GM18868 (cell line): ENCODE measurements at regions not wholly inside any gene's neighbourhood (a gene's known extent, or its start where the extent isn't known, plus 50 kb on each side); places are given as distances from the start of the nearest gene placed in this dataset.
"Not testable (repeated sequence)": the region's sequence is repeated elsewhere in the genome, so short reads cannot be mapped to it uniquely, and the experiment has no call there.

Experiments used
- ATAC-seq: cut with Tn5 transposase; IDR thresholded peaks from one replicate; pipeline ENCODE4 v1.9.1; 2021; ENCODE audit warnings: mild to moderate bottlenecking, moderate library complexity; ENCODE audit not compliant: unreplicated experiment

DNA sequence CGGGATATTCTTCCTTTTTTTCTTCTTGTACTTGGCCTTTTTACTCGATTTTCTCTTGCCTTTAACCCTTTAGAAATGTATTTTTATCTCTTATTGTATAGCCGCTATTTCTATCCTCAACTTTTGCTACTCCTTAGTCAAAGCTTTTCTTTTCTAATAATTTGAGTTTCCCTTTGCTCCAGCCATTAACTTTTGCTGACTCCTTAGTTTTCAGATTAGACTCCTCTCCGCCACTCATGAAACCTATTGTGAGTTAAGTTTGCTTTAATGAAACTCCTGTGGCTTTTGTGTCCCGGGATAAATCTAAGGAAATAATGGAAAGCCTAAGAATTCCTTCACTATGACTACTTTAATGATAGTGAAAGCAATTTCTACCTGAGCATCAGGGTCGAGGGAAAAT is 590.3 kb upstream of the CITED2 start:
- ATAC-seq: no peak

DNA sequence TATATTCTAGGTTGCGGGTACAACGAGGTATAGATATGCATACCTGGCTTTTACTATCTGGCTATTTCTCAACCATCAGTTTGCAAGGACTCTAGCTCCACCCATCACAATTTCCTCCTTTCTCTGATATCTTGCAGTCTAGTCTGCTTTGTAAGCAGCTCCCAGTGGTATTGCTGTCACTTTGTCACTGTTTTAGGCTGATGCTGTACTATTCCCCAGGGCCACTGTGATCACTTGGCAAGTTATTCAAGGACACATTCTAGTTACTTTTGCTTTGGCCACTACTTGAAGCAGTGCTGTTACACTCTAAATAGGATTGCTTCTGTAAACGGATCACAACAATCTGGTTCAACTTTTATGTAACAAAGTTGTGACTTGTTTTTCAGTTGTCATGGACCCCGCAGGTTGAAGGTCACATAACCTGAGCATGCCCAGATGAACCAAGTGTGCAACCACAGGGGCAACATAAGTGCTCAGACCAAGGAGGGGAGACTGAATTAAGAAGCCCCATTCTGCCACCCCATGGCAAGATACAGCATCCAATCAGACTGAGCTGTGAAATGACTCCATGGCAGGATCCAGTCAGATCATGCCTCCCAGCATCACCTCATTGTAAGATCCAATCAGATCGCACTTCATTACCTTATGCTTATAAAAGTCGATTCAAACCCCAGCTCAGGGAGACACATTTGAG is 588.4 kb upstream of the CITED2 start:
- ATAC-seq: no peak

DNA sequence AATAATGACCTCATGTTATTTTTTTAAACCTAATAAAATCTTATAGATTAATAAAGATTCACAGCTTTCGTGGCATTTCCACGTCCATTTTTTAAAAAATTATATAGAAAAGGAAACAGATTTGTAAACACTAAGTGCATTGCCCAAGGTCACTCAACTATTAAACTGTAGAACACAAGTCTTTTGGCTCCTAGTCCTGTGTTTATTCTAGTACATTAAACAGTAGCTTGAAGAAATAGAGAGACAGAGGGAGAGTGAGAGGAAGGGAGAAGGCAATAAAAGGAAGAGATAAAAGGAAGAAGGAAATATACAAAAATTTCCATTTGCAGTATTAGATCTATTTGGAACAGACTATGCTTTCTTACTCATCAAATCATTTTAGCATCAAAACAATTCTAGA is 586.7 kb upstream of the CITED2 start:
- no peak for ATAC-seq

DNA sequence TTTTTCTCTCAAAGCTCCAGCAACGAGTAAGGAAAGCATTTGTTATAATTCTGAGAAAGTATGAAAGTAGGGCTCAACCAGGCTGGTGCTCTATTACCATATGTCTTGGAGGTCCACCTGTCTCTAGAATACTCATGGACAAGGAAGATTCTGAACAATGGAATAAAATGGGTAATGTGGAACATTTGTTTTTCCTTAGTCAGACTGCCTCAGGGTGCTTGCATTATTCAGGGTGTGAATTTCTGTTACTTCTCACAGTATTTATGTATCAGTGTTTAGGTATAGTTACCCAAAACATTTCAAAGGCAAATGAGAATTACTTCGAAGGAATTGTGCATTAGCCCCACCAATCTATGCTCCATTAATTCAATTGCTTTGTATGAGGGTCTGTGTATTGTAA is 586.2 kb upstream of the CITED2 start:
- ATAC-seq: no peak

DNA sequence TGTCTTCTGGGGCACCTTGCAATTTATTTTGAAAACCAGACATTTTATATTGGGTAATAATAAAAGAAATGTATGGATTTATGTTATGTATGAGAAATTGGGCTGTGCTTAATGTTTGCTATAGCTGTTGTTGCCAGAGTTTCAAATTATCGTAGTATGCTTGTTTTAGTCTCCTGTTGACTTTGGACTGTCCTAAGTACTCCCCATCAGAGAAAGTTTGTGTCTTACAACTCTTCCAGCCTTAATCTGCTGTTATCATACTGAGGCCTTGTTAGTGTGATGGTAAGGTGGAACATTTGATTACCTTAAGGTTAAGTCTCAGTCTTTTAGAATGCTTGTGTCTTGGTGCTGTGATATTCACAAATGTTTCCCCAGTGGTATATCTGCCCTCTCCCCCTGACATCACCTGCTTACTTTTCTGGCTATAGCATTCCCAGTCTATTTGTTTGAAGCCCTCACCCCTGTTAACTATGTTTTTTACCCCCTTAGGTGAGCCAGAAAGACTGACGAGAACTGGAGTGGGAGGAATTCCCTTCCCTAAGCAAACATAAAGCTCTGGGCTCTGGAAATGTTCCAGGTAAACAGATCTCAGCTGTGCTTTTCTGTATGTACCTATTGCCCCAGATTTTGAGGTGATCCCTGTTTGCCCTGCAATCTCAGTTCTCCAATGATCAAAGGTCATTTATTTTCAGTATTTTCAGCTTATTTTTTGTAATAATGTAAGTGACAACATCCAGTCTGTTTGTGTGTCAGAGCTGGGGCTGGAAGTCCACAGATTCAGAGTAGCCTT is 581.1 kb upstream of the CITED2 start:
- no peak for ATAC-seq

DNA sequence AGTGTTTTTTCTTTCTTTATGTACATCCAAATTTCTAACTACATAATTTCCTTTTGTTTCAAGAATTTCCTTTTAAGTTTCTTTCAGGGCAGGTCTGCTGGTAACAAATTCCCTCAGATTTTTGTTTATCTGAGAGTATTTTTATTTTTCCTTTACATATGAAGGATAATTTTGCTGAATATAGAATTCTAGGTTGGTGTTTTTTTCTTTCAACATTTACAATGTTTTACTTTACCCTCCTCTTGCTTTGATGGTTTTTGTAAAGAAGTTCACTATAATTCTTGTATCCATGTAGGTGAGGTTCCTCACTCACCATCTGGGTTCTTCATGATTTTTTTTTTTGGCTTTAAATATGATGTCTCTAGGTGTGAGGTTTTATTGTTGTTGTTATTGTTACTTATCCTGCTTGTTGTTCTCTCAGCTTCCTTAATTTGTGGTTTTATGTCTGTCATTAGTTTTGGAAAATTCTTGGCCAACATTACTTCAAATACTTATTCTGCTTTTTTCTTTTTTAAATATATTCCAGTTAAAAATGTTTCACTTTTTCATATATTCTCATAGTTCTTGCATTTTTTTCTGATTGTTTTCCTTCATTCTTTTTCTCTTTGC is 580.1 kb upstream of the CITED2 start:
- no peak for ATAC-seq

DNA sequence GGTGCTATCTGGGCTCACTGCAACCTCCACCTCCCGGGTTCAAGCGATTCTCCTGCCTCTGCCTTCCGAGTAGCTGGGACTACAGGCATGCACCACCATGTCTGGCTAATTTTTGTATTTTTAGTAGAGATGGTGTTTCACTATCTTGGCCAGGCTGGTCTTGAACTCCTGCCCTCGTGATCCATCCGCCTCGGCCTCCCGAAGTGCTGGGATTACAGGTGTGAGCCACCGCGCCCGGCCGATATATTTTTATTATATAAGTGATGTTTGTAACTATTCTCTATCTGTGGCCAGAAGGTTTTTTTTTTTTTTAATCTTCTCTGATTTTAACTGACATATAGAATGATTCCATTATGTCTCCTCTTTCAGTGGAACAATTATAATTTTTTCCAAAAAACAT is 579.3 kb upstream of the CITED2 start:
- ATAC-seq: not testable (repeated sequence)

DNA sequence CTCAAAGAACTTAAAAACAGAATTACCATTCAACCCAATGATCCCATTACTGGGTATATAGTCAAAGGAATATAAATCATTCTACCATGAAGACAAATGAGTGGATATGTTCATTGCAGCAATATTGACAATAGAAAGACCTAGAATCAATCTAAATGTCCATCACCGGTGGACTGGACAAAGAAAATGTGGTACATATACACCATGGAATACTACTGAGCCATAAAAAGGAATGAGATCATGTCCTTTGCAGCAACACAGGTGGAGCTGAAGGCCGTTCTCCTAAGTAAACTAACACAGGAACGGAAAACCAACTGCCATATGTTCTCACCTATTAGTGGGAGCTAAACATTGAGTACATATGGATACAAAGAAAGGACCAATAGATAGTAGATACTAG is 576.7 kb upstream of the CITED2 start:
- ATAC-seq: no peak

DNA sequence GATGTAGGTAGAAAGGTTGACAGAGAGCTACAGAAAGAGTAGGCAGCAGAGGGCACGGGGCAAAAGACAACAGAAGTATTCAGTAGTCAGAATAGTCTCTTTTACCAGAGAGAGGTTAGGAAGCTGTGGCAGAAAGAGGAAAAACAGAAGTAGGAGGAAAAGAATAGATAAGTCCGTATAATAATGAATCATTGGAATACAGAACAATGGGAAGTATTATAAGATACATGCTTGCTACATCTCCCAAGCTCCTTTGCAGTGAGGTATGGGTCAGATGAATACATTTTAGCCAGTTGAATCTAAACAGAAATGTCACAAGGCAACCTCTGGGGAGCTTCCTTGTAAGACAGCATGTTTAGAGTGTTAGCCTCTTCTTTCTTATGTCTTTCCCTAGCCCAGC is 570.5 kb upstream of the CITED2 start:
- no peak for ATAC-seq

DNA sequence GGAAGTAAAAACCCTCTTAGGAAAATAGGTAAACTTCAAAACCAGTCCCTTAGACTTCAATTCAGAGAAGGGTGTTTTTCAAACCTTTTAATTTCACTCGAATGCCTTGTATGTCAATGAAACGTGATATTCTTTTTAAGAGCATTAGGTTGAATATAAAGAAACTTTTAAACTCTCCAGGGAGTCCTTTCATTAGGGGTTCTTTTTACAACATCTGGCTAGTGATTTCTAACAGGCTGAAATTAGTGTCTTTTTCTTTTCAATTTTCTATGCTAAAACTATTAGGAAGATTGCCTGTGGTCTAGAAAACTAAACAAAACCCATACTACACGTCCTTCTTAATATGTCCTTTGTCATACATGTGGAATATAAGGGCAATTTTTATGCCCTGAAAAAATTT is 569.7 kb upstream of the CITED2 start:
- ATAC-seq: no peak

DNA sequence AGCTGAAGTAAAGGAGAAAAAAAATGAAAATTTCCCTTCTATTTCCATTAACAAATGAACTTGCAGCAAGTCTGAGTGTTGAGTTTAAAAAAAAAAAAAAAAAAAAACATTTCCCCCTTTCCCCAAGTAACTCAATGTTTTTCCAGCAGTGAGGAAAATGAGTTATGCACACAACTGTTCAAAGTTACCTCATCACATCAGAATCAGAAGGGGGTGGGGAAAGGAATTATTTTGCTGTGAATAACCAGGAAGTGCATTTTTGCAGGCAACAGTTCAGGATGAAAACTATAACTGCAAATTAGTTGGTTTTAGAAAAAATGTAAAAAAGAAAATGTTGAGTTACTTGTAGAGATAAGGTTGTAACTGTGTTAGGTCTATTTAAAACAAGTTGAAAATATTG is 568.9 kb upstream of the CITED2 start:
- ATAC-seq: no peak

DNA sequence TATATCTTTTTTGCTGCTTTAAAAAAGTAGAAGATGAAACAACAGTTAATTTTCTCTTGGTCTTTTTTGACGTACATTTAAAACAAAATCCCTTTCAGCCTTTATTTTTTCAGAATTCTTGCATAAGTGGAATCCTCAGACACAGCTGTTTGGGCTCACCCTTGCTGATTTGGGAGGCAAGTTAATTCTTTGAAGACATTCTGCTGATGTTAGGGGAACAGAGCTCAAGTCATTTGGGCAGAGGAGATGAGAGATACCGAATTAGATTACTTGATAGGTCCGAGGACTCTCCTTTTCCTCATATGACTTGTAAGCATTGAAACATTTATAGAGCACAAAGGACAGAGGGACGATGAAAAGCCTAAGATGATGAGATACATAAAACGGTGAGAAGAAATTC is 567.9 kb upstream of the CITED2 start:
- ATAC-seq: no peak

DNA sequence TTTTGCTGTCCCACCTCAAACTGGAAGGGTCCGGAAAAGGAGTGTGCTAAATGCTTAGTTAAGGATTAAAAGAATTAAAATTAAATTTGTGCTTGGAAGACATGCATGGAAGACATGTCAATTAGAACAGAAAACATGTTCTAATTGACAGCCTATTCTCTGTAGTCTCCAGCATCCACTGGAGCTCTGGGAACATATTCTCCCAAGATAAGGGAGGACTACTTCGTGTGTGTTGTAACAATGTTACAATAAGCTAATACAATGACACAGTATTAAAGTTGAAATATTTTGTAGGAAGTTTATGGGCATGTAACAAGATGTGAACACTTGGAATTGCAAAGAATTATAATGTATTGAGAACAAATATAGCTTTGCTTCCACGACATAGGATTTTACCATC is 567.4 kb upstream of the CITED2 start:
- no peak for ATAC-seq

DNA sequence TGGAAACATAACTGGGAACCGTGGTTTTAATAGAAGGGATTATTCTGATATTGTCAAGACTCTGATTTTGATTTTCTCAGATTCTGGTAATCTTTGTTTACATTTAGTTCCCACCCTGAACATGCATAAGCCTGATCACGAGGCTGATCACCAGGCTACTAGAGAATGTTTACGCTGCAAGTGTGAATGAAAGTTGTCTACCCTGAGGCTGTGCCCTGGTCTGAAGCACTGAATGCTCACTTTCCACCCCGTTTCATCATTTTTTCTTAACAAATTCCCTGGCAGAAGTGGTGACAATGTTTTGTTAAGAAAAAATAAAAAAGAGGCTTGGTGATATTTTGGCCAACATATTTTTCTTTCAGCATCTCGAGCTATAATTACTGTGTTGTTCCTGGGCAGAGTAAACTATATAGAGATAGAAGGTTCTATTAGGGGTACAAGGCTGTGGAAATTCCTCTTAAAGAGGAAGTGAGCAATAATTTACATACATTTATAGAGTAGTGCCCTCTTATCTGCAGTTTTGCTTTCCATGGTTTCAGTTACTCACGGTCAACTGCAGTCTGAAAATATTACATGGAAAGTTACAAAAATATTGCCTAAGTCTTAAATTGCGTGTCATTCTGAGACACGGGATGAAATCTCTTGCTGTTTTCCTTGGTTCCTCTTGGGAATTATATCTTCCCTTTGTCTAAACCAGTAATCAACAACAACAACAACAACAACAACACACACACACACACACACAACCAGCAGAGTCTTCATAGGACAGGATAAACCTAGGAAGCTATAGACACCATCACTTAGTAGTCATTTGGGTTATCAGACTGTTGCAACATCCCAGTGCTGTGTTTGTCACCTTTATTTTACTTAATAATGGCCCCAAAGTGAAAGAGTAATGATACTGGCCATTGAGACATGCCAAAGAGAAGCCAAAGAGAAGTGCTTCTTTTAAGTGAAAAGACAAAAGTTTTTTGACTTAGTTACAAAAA is 566.6 kb upstream of the CITED2 start:
- peak; percentile 94 for ATAC-seq

DNA sequence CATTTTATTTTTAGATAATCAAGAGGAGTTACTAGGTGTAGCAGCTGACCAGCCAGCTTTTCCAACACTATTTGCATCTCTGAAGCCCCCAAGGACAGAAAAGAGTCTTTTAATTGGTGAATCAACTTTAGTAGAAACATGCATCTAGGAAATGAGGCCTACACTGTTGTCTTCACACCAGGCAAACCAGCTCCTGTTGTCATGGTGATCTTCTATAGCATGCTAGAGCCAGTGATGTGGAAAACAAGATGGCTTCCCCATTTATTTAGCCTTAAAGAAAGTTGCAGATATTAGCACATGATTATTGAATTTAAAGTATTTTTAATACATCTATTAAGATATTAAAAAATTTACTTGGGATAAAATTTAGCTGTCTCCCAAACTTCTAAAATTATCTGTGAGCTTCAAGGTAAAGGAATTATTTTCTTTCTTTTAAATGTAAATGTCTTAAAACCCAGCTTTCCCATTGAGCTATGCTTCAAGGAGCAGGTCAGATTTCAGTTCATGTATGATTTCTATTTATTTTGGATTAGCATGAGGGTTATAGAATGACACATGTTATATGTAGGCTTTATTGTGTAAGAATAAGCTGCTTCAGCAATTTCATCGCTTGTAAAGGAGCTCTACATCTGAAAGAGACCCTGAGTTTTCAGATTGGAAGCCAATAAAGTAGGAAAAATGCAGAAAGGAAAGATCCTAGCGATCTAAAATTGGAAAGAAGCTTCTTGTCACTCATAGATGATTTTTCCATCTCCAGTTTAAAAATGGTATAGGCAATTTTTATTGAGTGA is 564.9 kb upstream of the CITED2 start:
- ATAC-seq: peak; percentile 37

DNA sequence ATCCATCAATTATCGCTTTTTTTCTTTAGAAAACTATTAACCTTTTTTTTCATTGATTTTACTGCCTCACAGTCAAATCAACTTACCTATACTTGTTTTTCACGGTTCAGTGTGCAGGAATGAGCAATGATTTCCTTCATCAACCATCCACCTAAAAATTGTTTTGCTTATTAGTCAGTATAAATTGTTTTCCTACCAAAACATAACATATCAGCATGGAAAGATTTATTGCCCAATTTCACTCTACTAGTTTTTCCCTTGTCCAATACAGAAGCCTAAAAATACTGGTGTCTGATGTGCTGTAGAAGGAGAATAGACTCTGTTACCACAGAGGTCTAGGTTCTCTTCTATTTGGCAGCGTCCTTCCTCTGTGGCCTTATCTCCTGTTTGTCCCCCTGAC is 558.2 kb upstream of the CITED2 start:
- no peak for ATAC-seq

DNA sequence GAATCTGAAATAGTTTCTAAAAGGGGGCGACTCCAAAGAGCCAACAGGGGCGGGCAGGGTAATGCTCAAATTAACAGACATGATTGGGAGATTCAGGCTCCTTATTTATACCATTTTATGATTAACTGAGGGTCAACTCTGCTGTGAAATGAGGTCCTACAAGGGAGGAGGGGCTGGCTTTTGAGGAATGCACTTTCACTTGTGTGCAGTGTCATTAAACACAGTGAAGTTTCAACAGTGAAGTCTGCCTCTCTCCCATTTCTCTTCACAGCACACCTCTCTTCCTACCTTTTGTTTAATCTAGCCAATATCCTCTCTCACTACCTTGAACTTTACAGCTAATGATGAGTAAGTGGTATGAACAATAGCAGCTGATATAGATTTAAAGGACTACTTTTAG is 557.3 kb upstream of the CITED2 start:
- no peak for ATAC-seq

DNA sequence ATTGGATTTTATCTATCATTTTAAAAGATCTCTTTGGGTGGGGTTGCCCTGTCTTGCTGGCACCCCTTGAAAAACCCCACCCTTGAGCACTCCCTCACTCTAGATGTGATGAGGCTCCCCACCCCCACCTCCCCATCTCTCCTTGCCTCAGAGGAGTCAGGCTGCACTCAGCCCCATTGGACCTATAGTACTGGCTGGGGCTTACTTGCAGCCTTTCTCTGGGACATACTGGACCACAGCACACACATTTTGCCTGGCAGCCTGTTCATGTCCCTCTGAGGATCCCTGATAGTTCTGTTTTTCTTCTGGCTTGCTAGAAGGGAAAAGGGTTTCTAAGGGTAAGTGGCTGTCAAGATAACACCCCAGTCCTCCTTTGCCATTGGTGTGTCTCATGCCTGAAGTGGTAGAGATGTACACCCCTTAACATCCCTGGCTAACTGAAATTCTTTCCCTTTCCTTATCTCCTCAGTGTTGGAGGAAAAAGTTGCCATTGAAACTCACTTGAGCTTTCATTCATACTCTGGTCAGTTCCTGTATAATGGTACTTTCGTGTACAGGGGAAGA is 553.4 kb upstream of the CITED2 start:
- no peak for ATAC-seq

DNA sequence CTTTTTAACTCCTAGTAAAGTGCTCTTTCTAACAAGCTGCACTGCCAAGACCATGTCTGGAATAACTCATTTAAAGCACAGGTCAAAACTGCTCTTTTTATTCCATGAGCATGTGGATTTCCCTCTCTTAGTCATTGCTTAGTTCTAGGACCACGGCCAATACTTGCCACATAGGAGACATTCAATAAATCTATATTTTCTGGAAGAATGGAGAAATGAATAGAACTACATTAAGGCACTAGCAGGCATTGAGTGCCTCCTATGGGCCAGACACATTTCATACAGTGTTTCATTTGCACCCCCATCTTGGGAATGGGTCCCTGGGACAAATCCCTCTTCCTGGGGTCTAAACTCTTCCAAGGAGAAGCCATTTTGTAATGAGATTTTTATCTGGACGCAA is 552.8 kb upstream of the CITED2 start:
- ATAC-seq: no peak

DNA sequence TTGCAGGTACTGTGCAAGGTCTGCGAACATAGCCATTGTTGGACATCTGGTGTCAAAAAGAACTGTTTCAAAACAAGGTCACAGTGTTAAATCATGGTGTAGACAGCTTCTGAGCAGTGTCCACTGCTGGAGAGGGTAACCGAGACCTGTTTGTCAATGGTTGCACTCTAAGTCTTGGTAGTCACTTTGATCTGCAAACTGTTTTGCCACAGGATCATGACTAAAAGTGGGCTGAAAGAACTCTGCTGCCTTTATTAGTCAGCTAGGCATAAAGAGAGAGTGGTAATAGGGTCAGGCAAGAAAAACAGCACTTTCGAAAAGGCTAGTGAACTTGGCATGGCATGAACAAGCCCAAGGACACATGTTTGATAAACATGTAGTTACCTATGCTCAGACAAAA is 552.3 kb upstream of the CITED2 start:
- peak; percentile 80 for ATAC-seq
